Loucy (cell line): ENCODE measurements at regions not wholly inside any gene's neighbourhood (a gene's known extent, or its start where the extent isn't known, plus 50 kb on each side); places are given as distances from the start of the nearest gene placed in this dataset.

Source experiments
- EZH2phosphoT487 ChIP-seq: fragments of 200-600 bp; IDR thresholded peaks from 2 replicates; pipeline ENCODE4 v1.6.1; 2018; ENCODE audit warnings: antibody characterized with exemption, mild to moderate bottlenecking, moderate library complexity, borderline replicate concordance
- TF ChIP-seq, protein P1 (sequence below): fragments of 200-600 bp; sonication (generic); conservative IDR thresholded peaks from 2 replicates; pipeline ENCODE4 v1.5.1; 2014; ENCODE audit warnings: mild to moderate bottlenecking, antibody characterized with exemption, low read length

GRCh38 chr11:131195661-131196517 lies 174.5 kb upstream of the NTM start:
- TF ChIP-seq, protein P1, sequence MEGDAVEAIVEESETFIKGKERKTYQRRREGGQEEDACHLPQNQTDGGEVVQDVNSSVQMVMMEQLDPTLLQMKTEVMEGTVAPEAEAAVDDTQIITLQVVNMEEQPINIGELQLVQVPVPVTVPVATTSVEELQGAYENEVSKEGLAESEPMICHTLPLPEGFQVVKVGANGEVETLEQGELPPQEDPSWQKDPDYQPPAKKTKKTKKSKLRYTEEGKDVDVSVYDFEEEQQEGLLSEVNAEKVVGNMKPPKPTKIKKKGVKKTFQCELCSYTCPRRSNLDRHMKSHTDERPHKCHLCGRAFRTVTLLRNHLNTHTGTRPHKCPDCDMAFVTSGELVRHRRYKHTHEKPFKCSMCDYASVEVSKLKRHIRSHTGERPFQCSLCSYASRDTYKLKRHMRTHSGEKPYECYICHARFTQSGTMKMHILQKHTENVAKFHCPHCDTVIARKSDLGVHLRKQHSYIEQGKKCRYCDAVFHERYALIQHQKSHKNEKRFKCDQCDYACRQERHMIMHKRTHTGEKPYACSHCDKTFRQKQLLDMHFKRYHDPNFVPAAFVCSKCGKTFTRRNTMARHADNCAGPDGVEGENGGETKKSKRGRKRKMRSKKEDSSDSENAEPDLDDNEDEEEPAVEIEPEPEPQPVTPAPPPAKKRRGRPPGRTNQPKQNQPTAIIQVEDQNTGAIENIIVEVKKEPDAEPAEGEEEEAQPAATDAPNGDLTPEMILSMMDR: no peak
- no peak for TF ChIP-seq EZH2phosphoT487
